Skeletal muscle satellite cell (primary cell): ENCODE measurements at regions not wholly inside any gene's neighbourhood (a gene's known extent, or its start where the extent isn't known, plus 50 kb on each side); places are given as distances from the start of the nearest gene placed in this dataset.

Experiments used
- H3K27me3 ChIP-seq: 2 replicates; pipeline ENCODE4 v1.7.0; 2013; ENCODE audit warnings: low read length; ENCODE audit not compliant: control insufficient read depth, insufficient read depth
- H3K36me3 ChIP-seq: 2 replicates; pipeline ENCODE4 v1.7.0; 2013; ENCODE audit warnings: mild to moderate bottlenecking, control low read depth, low read length; ENCODE audit not compliant: insufficient read depth
- H3K4me1 ChIP-seq: 2 replicates; pipeline ENCODE4 v1.7.0; 2013; ENCODE audit warnings: low read length; ENCODE audit not compliant: control insufficient read depth, insufficient read depth
- H3K4me2 ChIP-seq: 2 replicates; pipeline ENCODE4 v1.7.0; 2013; ENCODE audit warnings: mild to moderate bottlenecking, low read length
- H3K4me3 ChIP-seq: 2 replicates; pipeline ENCODE4 v1.7.0; 2013; ENCODE audit warnings: low read length
- H3K9ac ChIP-seq: 2 replicates; pipeline ENCODE4 v1.7.0; 2013; ENCODE audit warnings: mild to moderate bottlenecking, low read depth, low read length, moderate library complexity
- H3K9me3 ChIP-seq: replicated peaks from 2 replicates; pipeline ENCODE4 v1.7.0; 2013; ENCODE audit warnings: mild to moderate bottlenecking, control low read depth, low read length

DNA sequence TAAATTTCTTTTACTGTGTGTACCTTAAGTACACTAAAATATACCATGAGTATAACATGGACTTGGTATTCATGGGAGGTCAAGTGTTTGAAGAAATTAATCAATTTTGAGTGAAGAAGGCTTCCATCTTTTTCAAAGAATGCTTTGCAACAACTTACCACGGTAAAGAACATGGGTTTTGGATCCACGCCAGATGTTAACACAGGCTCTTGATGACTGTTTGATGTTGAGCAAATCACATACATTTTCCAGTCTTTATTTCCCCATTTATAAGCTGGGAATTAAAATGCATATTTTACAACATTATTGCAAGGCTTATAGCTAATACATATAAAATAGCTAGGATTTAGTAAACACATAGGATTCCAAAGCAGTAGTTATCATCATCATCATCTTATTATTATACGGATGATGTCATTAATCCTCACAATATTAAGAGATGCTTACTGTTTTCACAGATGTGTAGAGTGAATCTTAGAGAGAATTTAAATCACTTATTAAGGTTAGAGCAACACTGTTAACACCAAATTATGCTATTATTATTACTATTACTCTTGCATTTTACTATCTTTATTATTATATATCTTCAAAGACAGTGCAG, 362.0 kb downstream of the PRELID2 start:
- Histone ChIP-seq H3K4me3 (no peak overlapping the region), H3K9ac (no peak overlapping the region), H3K9me3 (no peaks in the 10 kb centered on the region), H3K27me3 (no peaks in the 10 kb centered on the region), H3K4me2 (no peak overlapping the region), H3K4me1 (peaks cover 5% of the 10 kb centered on the region), H3K36me3 (no peaks in the 10 kb centered on the region)

DNA sequence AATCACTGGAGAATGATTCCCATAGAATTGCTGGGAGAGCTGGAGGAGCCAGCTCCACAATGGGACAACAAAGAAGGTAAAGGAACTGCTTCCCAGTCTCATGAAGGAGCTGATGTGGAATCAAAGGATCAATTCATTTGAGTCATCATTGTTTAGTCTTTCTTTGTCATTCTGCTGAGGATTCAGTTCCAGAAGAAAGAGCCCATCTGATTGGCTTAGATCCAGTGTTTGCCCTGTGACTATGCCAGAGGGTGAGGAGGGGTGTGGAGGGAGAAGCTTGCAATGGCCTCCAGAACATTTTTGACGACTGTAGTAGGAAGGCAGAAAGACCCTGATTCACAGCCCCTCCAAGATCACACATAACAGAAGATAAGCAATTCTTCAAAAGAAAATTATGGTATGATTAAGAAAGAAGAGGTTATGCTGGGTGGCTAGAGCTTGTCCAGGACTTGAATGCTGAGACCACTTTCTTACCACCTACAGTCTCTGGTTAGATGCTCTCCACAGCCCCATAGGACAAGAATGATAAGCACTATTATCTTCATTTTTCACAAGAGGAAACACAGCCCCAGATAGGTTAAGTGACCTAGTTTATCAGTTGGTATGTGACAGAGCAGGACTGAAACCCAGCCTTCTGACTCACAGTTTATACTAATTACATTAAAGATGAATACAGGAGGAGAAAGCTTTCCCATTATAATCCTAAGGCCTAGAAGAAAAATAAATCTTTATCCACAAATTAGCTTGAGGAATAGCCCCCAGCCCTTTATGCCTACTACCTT, 363.1 kb downstream of the PRELID2 start:
- Histone ChIP-seq H3K4me2 (no peak overlapping the region), H3K27me3 (no peaks in the 10 kb centered on the region), H3K4me1 (peaks cover 5% of the 10 kb centered on the region), H3K4me3 (no peak overlapping the region), H3K9me3 (no peaks in the 10 kb centered on the region), H3K36me3 (no peaks in the 10 kb centered on the region), H3K9ac (no peak overlapping the region)

DNA sequence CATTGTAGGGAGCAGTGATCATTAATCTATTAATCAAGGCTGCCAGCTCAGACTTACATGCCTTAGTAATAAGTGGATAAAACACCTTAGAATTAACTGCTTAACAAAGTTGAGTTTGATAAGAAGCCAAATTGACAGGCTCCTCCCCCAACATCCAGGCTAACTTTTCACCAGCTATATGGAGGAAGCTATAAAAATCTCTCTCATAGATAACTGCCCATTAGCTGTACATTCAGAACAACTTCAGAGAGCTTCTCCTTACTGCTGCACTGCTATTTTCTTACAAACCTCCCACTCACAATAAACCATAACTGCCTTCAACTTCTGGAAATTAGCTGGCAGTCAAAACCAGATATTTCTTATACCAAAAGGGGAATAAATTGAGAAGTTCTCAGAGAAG, 364.1 kb downstream of the PRELID2 start:
- Histone ChIP-seq H3K27me3 (no peaks in the 10 kb centered on the region), H3K9me3 (no peaks in the 10 kb centered on the region), H3K36me3 (no peaks in the 10 kb centered on the region), H3K4me1 (peaks cover 5% of the 10 kb centered on the region), H3K4me2 (no peak overlapping the region), H3K9ac (no peak overlapping the region), H3K4me3 (no peak overlapping the region)

DNA sequence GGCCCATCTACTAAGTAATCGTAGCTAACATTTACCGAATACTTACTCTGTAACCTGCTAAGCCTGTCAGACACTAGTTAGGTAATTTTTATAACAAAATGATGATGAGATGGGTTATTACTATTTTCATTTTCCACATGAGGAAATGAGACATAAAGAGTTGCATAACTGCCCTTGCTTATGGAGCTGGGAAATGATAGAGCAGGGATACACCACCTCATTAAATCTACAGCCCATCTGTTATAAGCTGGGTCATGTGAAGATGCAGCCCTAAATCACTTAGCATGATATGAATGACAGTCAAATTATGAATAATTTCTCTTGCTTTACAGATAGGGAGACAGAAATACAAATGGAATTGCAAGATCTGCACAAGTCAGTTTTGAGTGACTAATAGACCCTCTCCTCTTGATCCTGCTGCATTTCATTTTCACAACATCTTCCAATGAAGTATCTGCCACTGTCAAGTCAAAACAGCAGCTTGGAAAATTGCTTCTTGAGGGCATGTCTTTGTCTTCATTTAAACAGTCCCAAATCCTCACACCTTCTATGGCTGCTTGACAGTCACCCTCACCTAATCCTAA, 364.7 kb downstream of the PRELID2 start:
- Histone ChIP-seq H3K4me3 (no peak overlapping the region), H3K4me2 (no peak overlapping the region), H3K9me3 (no peaks in the 10 kb centered on the region), H3K9ac (no peak overlapping the region), H3K27me3 (no peaks in the 10 kb centered on the region), H3K4me1 (peaks cover 5% of the 10 kb centered on the region), H3K36me3 (no peaks in the 10 kb centered on the region)

GRCh38 chr5:145467446-145467845, 367.7 kb downstream of the PRELID2 start:
- Histone ChIP-seq H3K9me3 (no peaks in the 10 kb centered on the region), H3K36me3 (no peaks in the 10 kb centered on the region), H3K4me1 (peaks cover 8% of the 10 kb centered on the region), H3K9ac (no peak overlapping the region), H3K4me2 (no peak overlapping the region), H3K4me3 (no peak overlapping the region), H3K27me3 (no peaks in the 10 kb centered on the region)

GRCh38 chr5:145466533-145466932, 368.6 kb downstream of the PRELID2 start:
- H3K4me1 ChIP-seq: peaks cover 2% of the 10 kb centered on the region
- H3K4me2 ChIP-seq: no peak overlapping the region

GRCh38 chr5:145465474-145466263, 369.5 kb downstream of the PRELID2 start:
- Histone ChIP-seq H3K4me1 (peaks cover 2% of the 10 kb centered on the region), H3K4me3 (no peak overlapping the region), H3K27me3 (no peaks in the 10 kb centered on the region), H3K36me3 (no peaks in the 10 kb centered on the region), H3K9me3 (no peaks in the 10 kb centered on the region), H3K9ac (no peak overlapping the region), H3K4me2 (no peak overlapping the region)

More at GRCh38 chr5:145466533-145466932, 368.6 kb downstream of the PRELID2 start:
- H3K4me3 ChIP-seq: no peak overlapping the region
- no peaks in the 10 kb centered on the region for H3K36me3 ChIP-seq
- no peaks in the 10 kb centered on the region for H3K9me3 ChIP-seq
- no peak overlapping the region for H3K9ac ChIP-seq
- no peaks in the 10 kb centered on the region for H3K27me3 ChIP-seq

GRCh38 chr5:145464171-145464570, 371.0 kb downstream of the PRELID2 start:
- Histone ChIP-seq H3K4me3 (no peak overlapping the region), H3K36me3 (no peaks in the 10 kb centered on the region), H3K9ac (no peak overlapping the region), H3K4me2 (no peak overlapping the region), H3K4me1 (peaks cover 2% of the 10 kb centered on the region), H3K27me3 (no peaks in the 10 kb centered on the region), H3K9me3 (no peaks in the 10 kb centered on the region)

- no peaks in the 10 kb centered on the region for H3K27me3 ChIP-seq
- H3K4me3 ChIP-seq: no peak overlapping the region
- no peaks in the 10 kb centered on the region for H3K36me3 ChIP-seq
- H3K9ac ChIP-seq: no peak overlapping the region
- peaks cover 2% of the 10 kb centered on the region for H3K4me1 ChIP-seq
- H3K4me2 ChIP-seq: no peak overlapping the region
- no peaks in the 10 kb centered on the region for H3K9me3 ChIP-seq
These were observed 371.5 kb downstream of the PRELID2 start for GRCh38 chr5:145463634-145464033.

- H3K27me3 ChIP-seq: no peaks in the 10 kb centered on the region
- no peak overlapping the region for H3K9ac ChIP-seq
- no peak overlapping the region for H3K4me3 ChIP-seq
- H3K36me3 ChIP-seq: no peaks in the 10 kb centered on the region
- no peak overlapping the region for H3K4me2 ChIP-seq
- no peaks in the 10 kb centered on the region for H3K9me3 ChIP-seq
- H3K4me1 ChIP-seq: peaks cover 2% of the 10 kb centered on the region
These were observed 372.6 kb downstream of the PRELID2 start for GRCh38 chr5:145462525-145462924.

DNA sequence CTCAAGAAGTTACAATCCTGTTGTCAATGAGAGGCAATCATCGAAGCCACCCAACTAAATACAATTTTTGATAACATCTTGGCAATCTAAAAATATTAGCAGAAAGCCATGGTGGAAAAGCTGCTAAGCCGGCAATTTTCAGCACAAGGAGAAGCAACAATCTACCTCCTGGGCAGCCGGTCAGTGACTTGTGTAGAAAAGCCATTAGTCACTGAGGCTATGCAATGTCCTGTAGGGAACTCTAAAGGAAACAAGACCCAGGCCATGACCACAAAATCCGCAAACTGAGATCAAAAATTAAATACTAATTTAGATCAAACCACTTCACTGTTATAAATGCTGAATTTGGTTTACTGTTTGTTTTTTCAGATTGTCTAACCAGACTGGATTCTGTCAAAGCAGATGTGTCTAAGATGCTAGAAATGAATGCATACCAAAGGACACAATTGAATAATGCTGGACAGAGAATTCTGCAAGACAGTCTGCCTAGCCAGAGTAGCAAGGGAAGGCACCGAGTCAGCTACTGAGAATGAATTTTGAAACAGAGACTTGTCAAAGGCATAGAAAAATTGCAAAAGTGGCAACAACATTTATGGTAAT, 384.8 kb downstream of the PRELID2 start:
- Histone ChIP-seq H3K36me3 (no peaks in the 10 kb centered on the region), H3K4me1 (no peaks in the 10 kb centered on the region), H3K4me2 (no peak overlapping the region), H3K4me3 (no peak overlapping the region), H3K27me3 (no peaks in the 10 kb centered on the region), H3K9me3 (no peaks in the 10 kb centered on the region), H3K9ac (no peak overlapping the region)
